NCI-H146 (cell line): ENCODE measurements at regions not wholly inside any gene's neighbourhood (a gene's known extent, or its start where the extent isn't known, plus 50 kb on each side); places are given as distances from the start of the nearest gene placed in this dataset.

Experiments
- DNase-seq: peaks from one replicate; lab custom pipeline; 2025; lab: John Stamatoyannopoulos, UW

- no peak for DNase-seq
These were observed 95.6 kb upstream of the E2F8 start for GRCh38 chr11:19336331-19336730.

- no peak for DNase-seq
These were observed 91.7 kb upstream of the E2F8 start for GRCh38 chr11:19332476-19332875.

GRCh38 chr11:19330416-19330815 is 89.7 kb upstream of the E2F8 start:
- DNase-seq: no peak

GRCh38 chr11:19329970-19330369 is 89.2 kb upstream of the E2F8 start:
- no peak for DNase-seq

- no peak for DNase-seq
These were observed 88.0 kb upstream of the E2F8 start for GRCh38 chr11:19328586-19329311.

GRCh38 chr11:19327280-19327679 is 86.5 kb upstream of the E2F8 start:
- DNase-seq: no peak

GRCh38 chr11:19326499-19326898 is 85.8 kb upstream of the E2F8 start:
- no peak for DNase-seq

- no peak for DNase-seq
These were observed 82.8 kb upstream of the E2F8 start for GRCh38 chr11:19323502-19323901.

- DNase-seq: no peak
These were observed 80.6 kb upstream of the E2F8 start for GRCh38 chr11:19321351-19321750.

- no peak for DNase-seq
These were observed 80.1 kb upstream of the E2F8 start for GRCh38 chr11:19320827-19321226.

GRCh38 chr11:19316434-19316833 is 75.7 kb upstream of the E2F8 start:
- DNase-seq: no peak

- no peak for DNase-seq
These were observed 74.8 kb upstream of the E2F8 start for GRCh38 chr11:19315511-19315910.

GRCh38 chr11:19313140-19313539 is 72.4 kb upstream of the E2F8 start:
- no peak for DNase-seq

- peak; percentile 64 for DNase-seq
These were observed 70.7 kb upstream of the E2F8 start for GRCh38 chr11:19311308-19312030.

GRCh38 chr11:19307498-19307897 is 66.8 kb upstream of the E2F8 start:
- DNase-seq: no peak

GRCh38 chr11:19306179-19306944 is 65.6 kb upstream of the E2F8 start:
- peak; percentile 58 for DNase-seq

- no peak for DNase-seq
These were observed 60.6 kb upstream of the E2F8 start for GRCh38 chr11:19301361-19301760.

GRCh38 chr11:19294444-19294843 is 53.7 kb upstream of the E2F8 start:
- DNase-seq: no peak

- DNase-seq: no peak
These were observed 50.3 kb upstream of the E2F8 start for GRCh38 chr11:19291064-19291463.
